GM12865 (cell line): ENCODE measurements at regions not wholly inside any gene's neighbourhood (a gene's known extent, or its start where the extent isn't known, plus 50 kb on each side); places are given as distances from the start of the nearest gene placed in this dataset.
"Not testable (repeated sequence)": the region's sequence is repeated elsewhere in the genome, so short reads cannot be mapped to it uniquely, and the experiment has no call there.

Experiments used
- DNase-seq: peaks from one replicate; pipeline ENCODE4 v3.0.0; 2010; ENCODE audit warnings: low read depth
- H3K4me3 ChIP-seq: 2 replicates; pipeline ENCODE4 v1.5.1; 2011; ENCODE audit warnings: mild to moderate bottlenecking, low read depth, low read length, control low read depth
- CTCF ChIP-seq: IDR thresholded peaks from 2 replicates; pipeline ENCODE4 v1.5.1; 2011; ENCODE audit warnings: low read length, control low read depth, low read depth, inconsistent platforms; ENCODE audit not compliant: insufficient read depth; ENCODE audit errors: missing control alignments

GRCh38 chr1:78263946-78264345 is 218.2 kb downstream of the GIPC2 start:
- DNase-seq, result no peak
- H3K4me3 ChIP-seq, result no peak overlapping the region
- TF ChIP-seq CTCF, result no peak

GRCh38 chr1:78267513-78268218 is 221.9 kb downstream of the GIPC2 start:
- no peak for DNase-seq
- H3K4me3 ChIP-seq, result no peak overlapping the region
- no peak for TF ChIP-seq CTCF

GRCh38 chr1:78269591-78269990 is 221.2 kb upstream of the PTGFR start:
- no peak for DNase-seq
- no peak overlapping the region for H3K4me3 ChIP-seq
- no peak for TF ChIP-seq CTCF

GRCh38 chr1:78271423-78271822 is 219.4 kb upstream of the PTGFR start:
- not testable (repeated sequence) for DNase-seq, H3K4me3 ChIP-seq

- H3K4me3 ChIP-seq, result no peak overlapping the region
- DNase-seq, result no peak
- no peak for TF ChIP-seq CTCF
Observed at GRCh38 chr1:78274814-78275213, 216.0 kb upstream of the PTGFR start.

- H3K4me3 ChIP-seq, result no peak overlapping the region
- TF ChIP-seq CTCF, result no peak
- no peak for DNase-seq
Observed at GRCh38 chr1:78275456-78275855, 215.3 kb upstream of the PTGFR start.

GRCh38 chr1:78275906-78276685 is 214.7 kb upstream of the PTGFR start:
- no peak for DNase-seq
- H3K4me3 ChIP-seq, result no peak overlapping the region
- TF ChIP-seq CTCF, result no peak
